ENCODE measurements at regions not wholly inside any gene's neighbourhood (a gene's known extent, or its start where the extent isn't known, plus 50 kb on each side); places are given as distances from the start of the nearest gene placed in this dataset.
A peak's percentile ranks its signal among the peaks of the same experiment; 100 is the strongest.

DNA sequence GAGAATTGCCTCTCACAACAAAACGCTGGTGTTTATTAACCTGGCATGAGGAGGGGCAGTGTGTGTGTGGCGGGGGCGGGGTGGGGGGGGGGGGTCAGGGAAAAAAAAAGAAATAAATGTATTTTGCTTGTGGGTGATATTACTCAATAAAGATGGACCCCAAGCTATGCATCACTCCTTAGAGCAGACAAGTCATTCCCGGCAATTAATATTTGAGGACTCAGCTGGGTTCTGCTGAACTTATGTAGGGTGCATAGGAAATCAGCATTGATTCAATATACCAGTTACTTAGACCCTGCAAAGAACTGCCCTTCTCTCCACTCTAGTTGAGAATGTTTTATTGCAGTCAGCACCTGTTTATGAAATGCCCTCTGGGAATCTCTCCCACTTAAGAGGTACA lies 206.2 kb upstream of the MAF start:
- FAIRE-seq (no peak), DNase-seq (ENCODE audit: low spot score) (no peak)

DNA sequence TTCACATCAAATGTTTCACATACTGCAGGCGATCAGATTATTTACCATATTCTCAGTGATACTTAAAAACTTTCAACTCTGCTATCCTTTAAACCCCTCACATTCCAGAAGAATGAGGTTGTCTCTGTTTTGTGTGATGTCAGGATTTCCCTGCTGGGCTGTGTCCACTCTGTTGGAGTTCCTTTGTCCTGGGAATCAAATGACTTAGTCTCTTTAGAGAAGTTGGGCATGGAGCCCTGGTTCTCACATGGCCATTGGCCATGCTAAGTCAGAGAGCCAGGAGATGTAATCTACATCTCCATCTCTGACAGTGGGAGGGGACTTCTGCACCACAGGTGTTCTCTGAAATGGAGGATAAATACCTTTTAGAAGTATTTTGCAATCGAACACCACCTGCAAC lies 205.1 kb upstream of the MAF start:
- peak; percentile 21 for DNase-seq (ENCODE audit: low spot score)

DNA sequence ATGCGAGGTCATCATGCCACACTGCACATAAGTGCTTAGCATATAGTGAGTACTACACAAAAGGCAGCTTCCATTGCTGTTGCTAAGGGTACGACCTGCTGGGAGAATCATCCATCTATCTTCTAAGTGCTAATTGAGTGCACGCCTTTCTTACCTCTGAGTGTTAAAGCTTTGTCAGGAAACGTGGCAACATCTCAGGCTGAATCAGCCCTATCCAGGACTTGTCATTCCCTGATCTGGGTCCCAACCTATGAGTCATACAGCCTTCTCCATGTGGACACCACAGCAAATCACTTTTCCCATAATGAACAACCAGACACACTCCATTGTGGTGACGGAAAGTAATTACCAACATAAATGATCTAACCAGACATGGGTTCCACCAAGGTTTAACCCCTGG lies 201.1 kb upstream of the MAF start:
- DNase-seq (ENCODE audit: low spot score) (peak; percentile 27), FAIRE-seq (peak; percentile 69)

More for the DNA sequence above, 205.1 kb upstream of the MAF start:
- FAIRE-seq, result no peak

DNA sequence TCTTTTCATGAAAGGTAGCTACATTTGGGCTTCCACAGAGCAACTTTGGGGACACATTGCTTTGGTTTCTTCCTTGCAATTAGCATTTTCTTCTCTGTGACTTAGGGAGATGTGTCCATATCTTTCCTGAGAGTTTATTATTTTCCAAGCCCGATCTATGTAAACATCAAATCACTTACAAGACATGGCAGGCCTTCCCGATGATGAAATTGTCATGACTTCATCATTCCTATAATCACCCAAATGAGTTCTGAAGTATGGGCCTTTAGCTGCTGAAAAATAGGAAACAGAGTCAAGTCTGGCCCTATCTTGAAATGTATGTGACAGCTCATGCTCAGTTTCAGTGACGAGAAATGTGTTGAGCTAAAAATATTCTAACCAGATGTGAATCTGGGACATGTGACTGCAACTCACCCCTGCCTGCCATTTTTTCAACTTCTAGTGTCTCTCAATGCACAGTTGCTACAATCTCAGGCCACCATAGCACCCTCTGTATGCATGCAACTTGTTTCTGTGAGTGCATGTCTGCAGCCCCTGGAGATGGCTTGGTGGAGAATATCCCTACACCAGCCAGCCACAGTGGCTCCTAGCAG lies 199.6 kb upstream of the MAF start:
- FAIRE-seq, result no peak
- DNase-seq (ENCODE audit: low spot score), result no peak

DNA sequence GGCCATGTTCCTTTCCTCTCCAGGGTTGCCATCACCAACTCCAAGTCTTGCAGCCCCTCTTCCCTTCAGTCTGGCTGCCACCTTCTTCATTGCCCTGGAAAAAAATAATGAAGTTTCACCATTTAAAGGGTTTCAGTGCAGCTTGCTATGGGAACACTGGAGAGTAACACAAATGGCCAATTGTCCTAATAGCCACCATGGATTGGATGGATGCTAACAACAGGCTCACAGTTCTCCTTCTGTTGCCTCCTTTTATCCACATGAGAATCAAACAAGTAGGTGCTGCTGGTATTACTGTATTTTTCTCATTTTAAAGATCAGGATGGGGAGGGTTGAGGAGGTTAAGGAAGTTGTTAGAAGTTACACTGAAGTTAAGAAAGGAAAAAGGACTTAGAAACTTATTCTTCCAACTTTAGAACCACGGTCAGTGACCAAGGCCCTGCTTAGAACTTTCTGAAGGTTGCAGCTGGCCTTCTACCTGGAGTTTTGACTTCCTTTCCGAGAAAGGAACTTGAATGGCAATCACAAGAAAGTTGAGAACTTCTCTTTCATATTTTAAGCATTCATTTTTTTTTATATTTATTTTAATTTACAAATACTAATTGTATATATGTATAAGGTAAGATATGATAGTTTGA lies 198.0 kb upstream of the MAF start:
- no peak for FAIRE-seq
- no peak for DNase-seq (ENCODE audit: low spot score)

DNA sequence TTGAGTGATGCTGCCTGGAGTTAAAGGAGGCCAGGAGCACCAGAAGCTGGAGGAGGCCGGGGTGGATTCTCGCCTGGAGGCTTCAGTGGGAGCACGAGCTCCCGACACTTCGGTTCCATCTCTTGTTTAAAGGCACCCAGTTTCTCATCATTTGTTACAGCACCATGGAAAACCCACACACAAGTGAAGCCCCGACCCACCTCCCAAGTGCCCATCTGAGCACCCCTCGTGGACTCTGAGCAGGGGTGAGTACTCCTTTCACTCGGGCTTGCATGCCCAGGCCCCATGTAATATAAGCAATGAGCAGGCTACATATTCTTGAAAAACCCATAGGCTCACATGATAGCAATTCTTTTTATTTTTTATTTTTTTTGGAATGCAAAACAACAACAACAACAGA lies 196.9 kb upstream of the MAF start:
- DNase-seq (ENCODE audit: low spot score) (no peak), FAIRE-seq (no peak)

DNA sequence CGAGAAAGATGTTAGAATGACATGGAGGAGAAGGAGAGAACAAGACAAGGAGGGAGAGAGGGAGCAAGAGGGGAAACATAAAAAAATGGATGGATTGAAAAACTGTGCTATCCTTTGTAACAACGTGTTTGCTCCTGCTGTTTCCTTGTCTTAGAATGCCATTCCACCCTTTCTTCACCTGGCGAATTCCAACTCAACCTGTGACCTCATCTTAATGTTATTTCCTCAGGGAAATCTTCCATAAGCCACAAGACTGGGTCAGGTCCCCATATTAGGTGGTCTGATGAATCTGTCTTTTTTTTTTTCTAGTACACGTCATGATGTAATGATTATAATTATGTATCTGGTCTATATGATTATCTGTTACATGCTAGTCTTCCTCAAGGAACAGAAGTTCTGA lies 195.0 kb upstream of the MAF start:
- FAIRE-seq, result no peak
- peak; percentile 40 for DNase-seq (ENCODE audit: low spot score)

DNA sequence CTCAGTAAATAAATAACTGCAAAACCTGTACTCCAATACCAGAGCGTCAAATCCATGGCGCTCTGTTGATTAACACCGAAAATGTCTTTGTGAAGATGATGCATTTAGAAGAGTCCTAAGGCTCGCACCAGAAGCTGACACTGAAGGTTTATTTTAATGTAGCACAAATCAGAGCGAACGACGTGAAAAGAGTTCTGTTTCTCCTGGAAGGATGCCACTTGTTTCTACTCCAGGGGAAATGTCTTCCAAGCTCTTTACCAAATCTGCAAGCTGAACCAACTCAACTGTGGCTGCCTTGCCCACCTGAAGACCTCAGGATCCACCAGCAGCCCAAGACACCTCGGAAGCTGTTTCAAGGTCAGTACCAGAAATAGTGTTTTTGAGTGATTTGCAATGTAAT lies 194.4 kb upstream of the MAF start:
- no peak for FAIRE-seq
- no peak for DNase-seq (ENCODE audit: low spot score)

DNA sequence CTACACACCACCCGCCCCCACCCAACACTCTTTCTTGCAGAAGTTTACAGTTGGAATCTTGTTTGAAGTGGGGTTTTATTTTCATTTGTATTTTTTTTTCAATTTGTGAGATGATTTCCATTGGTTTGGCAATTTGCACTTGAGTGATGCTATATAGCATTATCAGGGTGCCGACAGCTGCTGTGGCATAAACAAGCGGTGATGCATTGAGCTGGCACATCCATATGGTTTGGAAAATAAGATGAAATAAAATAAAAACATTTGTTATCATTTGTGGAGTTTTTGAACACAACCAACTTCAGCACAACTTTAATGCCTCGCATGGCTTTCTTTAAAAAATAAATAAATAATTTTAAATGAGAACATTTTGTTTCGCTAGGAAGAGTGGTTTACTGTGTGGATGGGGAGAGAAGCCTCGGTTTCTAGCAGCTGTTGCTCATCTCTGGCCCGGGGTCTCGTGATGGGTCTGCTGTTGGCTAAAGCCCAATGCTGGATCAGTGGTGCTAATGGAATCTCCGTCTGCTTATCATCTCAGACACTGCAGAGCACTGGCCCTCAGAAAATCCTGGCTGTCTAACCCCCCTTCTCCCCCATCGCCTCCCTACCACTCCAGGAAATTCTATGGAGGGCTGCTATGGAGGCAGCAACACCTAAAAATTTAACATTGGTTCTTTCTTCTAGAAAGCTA lies 192.3 kb upstream of the MAF start:
- FAIRE-seq, result no peak
- DNase-seq (ENCODE audit: low spot score), result no peak

DNA sequence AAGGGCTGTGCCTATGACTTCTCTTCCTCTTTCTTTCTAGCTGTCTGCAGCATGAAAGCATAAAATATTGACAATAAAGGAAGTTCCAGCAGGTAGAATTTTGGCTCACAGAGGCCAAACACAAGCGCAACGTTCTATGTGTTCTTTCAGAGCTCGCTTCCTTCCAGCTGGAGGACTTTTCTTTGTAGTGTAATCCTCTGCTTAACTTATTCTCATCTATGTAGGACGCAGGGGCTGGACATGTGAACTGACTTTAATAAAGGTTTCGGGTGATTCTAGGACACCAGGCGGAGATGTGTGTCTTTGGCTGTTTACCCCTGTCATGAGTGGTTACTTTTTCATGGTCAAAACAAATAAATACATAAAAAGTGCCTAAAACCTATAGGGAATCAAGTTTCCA lies 191.5 kb upstream of the MAF start:
- DNase-seq (ENCODE audit: low spot score) (no peak), FAIRE-seq (no peak)

DNA sequence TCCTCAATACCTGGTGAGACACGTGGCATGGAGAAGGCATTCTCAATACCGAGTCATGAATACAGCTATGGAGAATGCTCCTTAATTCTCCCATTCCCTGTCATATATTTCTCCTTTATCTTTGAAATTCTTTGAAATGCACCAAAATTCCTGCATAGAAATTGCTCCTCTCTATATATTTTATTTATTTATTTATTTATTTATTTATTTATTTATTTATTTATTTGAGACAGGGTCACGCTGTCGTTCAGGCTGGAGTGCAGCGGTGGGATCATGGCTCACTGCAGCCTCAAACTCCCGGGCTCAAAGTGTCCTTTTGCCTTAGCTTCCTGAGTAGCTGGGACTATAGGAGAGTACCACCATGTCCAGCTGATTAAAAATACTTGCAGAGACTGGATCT lies 190.3 kb upstream of the MAF start:
- no peak for FAIRE-seq
- no peak for DNase-seq (ENCODE audit: low spot score)

DNA sequence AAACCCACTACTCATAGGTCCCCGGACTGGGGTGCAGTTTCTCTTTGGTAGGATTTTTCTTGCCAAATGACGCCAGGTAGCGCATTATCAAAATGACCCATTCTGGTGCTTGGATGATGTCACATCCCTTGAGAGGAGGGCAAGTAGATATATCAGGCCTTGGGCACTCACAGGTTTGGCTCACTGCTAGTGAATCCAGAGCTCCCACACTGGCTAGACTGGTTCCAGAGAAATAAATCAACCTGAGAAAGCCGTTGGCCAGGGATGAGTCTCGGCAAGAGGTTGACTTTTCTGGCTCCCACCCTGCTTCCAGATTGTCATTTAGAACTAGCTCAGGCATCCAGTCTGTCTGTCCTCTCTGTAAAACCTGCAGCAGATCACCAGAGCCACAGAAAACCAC lies 188.4 kb upstream of the MAF start:
- FAIRE-seq (no peak), DNase-seq (ENCODE audit: low spot score) (no peak)

DNA sequence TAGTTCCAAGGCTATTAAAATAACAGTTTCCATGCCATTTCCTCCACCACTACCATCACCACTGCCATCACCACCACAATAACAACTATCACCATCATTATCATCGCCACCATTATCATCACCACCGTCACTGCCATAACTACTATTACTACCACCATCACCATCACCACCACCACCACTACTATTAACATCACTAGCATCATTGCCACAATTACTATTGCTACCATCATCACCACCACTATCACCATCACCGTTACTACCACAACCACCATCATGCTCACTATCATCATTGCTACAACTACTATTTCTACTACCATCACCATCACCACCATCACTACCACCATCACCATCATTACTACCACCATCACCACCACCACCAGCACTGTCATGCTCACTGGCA lies 185.9 kb upstream of the MAF start:
- DNase-seq (ENCODE audit: low spot score), result no peak
- no peak for FAIRE-seq

DNA sequence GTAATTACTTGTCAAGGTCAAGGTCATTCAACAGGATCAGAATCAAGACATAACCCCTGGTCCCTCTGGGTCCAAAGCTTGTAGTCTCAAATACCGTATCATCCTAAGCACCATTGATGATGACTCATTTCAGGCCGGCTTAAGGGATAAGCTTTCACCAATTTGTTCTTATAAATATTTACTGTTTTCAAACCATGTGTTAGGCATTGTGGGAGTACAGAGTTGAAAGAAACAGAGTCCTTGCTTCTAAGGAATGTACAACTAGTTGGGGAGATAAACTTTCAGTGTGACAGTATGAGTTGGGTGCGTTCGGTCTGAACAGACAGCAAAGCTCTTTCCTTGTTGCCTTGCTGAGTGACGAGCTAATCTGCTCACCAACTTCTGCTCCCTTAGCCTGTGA lies 183.5 kb upstream of the MAF start:
- DNase-seq (ENCODE audit: low spot score) (no peak), FAIRE-seq (no peak)

DNA sequence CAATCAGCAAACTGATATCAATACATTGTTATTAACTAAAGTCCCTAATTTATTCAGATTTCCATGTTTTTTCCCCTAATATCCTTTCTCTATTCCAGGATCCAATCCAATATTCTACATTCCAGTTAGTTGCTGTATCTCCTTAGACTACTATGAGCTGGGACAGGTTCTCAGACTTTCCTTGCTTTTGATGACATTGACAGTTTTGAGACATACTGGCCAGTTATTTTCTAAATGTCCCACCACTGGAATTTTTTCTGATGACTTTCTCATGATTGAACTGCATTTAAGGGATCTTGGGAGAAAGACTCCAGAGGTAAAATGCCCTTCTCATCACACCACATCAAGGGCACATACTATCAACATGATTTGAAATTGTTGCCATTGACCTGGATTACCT lies 177.1 kb upstream of the MAF start:
- FAIRE-seq, result no peak
- DNase-seq (ENCODE audit: low spot score), result no peak

DNA sequence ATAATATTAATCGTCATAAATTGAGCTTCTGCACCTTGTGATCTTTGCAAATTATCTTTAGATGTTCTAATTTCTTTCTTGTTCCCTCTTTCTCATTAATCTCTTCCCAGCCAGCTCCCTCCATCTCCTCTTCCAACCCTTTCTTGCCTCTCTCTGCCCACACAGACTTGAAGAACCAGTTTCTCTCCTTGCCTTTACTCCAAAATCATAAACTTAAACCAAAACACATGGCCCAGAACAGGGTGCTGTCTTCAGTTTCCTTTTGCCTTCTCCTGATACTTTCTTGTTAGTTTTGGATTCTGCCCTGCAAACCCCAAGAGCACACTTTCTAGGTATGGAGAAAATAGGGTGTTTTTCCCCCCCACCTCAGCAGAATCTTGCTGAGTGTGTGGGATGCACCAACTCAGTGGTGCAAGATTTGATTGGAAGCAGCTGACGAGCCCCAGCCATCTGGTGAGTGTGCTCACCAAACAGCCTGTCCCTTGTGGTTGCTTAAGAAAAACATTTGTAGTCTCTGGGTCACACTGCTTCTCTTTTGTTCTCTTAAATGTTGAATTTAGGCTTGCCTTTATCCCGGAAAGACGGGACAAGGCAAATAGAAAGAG lies 175.8 kb upstream of the MAF start:
- DNase-seq (ENCODE audit: low spot score), result no peak
- no peak for FAIRE-seq

DNA sequence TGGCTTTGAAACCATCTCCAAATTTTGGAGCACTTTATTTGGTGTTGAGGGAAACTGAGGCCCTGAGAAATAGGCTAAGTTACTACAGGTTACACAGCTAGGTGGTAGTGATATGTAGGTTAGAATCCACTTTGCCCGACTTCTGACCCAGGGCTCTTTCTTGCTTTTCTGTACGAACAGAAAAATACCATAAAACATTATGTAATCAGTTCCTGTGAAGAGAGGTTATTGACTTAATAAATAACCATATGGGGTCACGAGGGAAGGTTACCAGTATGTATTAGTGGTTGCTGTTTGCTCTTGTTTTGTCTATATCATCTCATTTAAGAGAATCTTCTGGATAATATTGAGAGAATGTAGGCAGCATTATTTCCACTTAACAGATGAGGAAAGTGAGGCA lies 172.2 kb upstream of the MAF start:
- DNase-seq (ENCODE audit: low spot score) (no peak), FAIRE-seq (no peak)

DNA sequence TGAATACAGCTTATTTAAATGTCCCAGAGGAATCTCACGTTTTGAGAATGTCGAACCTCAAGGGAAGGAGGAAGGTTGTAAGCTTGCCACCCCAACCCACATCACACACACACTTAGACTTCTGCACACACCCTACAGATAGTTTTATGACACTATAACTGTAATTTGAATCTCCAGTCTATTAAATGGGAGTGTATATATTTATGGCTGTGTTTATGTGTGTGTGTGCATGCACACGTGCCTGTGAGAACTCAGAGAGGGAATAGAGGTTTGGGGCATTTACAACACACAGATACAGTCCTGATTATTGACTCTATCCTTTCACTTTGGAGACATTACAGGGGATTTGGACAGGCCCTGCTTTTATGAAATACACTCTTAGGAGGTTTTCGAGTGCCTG lies 171.5 kb upstream of the MAF start:
- FAIRE-seq (peak; percentile 48), DNase-seq (ENCODE audit: low spot score) (no peak)

DNA sequence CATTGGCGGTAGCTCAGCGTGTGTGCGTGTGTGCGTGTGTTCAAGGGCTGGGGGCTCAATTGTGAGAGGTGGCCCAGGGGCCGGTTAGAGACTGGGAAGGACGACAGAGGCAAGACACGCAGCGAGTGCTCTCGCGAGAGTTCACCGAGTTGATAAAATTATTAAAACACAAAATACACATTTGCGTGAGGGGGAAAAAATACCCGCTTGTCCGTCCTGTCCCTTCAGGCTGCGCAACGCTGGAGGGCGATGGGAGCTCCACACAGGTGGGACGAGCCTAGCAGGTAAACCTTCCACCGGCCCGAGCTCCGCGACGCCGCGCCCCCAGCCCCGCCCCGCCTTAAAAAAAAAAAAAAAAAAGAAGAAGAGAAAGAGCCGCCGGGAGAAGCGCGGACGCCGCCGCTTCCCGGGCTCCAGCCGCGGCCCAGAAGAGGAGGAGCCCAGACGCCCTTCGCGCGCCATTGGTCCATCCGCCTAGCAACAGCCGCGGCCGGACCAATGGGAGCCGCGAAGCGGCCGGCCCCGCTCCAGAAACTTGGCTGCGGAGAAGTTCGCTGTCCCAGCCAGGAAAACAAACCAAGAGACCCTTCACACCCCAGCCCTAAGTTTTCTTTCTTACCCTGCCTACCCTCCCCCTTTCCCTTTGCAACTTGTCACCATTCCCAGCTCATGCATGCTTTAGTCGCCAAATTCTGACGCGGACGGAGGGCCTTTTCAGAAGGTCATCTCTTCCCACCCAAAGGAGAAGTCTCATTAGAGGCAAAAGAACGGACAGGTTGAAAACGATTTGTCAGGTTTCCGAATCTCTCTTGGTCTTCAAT lies 169.9 kb upstream of the MAF start:
- peak; percentile 99 for DNase-seq (ENCODE audit: low spot score)
- peak; percentile 82 for FAIRE-seq

DNA sequence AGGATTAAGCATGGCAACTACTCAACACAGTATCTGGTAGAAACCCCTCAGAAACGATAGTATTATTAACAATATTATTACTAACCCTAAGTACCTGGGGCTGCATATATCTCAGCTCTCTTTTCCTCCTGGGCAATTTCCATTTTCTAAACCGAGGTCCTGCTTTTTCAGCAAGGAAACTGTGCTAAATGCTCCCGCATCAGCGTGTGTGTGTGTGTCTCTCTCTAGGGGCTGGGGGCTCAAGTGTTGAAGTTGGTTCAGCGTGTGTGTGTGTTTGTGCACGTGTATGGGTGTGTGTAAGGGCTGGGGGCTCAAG lies 169.3 kb upstream of the MAF start:
- FAIRE-seq (no peak), DNase-seq (ENCODE audit: low spot score) (no peak)

DNA sequence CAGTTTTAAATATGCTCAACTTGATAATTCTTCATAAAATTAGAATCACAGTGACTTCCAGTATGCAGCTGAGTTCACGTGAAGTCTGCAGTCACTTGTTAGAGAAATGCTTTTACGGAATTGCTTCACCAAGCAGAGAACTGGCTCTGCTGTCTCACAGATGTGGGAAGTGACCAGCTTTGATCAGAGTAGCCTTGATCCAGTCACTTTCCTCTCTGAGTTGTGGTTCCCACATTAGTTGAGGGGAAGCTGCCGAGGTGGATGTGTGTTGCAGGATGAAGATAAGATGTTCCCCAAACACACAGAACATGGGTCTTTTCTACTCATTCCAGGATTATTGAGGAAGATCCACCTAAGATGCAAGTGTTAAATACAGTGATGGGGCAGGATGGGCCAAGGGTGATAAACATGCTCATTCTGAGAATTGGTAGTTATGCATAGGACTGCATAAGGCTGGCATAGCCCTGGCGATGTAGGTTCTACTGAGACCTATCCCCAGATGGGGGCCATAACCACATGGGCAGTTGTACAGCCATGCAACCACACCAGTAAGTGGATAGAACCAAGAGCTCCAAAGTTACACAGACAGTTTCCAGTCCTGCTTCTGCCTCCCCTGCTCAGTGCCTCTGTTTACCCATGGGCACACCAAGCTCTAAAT lies 168.9 kb upstream of the MAF start:
- FAIRE-seq (no peak), DNase-seq (ENCODE audit: low spot score) (no peak)
